Loucy (cell line): ENCODE measurements at regions not wholly inside any gene's neighbourhood (a gene's known extent, or its start where the extent isn't known, plus 50 kb on each side); places are given as distances from the start of the nearest gene placed in this dataset.
"Not testable (repeated sequence)": the region's sequence is repeated elsewhere in the genome, so short reads cannot be mapped to it uniquely, and the experiment has no call there.

ENCODE experiments used
- H2AFZ ChIP-seq: fragments of 200-600 bp; sonication (generic); 2 replicates; pipeline ENCODE4 v1.6.0; 2016; ENCODE audit warnings: antibody characterized with exemption, mild to moderate bottlenecking, low read length, moderate library complexity
- H3F3A ChIP-seq: fragments of 200-600 bp; 2 replicates; pipeline ENCODE4 v1.6.0; 2016; ENCODE audit warnings: antibody characterized with exemption, low read depth, mild to moderate bottlenecking
- H3K27me3 ChIP-seq: fragments of 200-600 bp; sonication (generic); 2 replicates; pipeline ENCODE4 v1.6.1; 2014; ENCODE audit warnings: low read length, mild to moderate bottlenecking; ENCODE audit not compliant: insufficient read depth, poor library complexity, severe bottlenecking
- H3K36me3 ChIP-seq: fragments of 200-600 bp; sonication (generic); 2 replicates; pipeline ENCODE4 v1.6.1; 2016; ENCODE audit warnings: low read length; ENCODE audit not compliant: insufficient read depth
- H3K4me1 ChIP-seq: fragments of 200-600 bp; sonication (generic); 2 replicates; pipeline ENCODE4 v1.5.1; 2014; ENCODE audit warnings: low read length, mild to moderate bottlenecking; ENCODE audit not compliant: insufficient read depth, poor library complexity, severe bottlenecking
- H3K4me2 ChIP-seq: fragments of 200-600 bp; sonication (generic); 2 replicates; pipeline ENCODE4 v1.6.0; 2014; ENCODE audit warnings: antibody characterized with exemption, low read length, low read depth, mild to moderate bottlenecking; ENCODE audit not compliant: poor library complexity, severe bottlenecking
- H3K4me3 ChIP-seq: fragments of 200-600 bp; sonication (generic); 2 replicates; pipeline ENCODE4 v1.5.1; 2014; ENCODE audit warnings: low read length, mild to moderate bottlenecking, mixed read lengths; ENCODE audit not compliant: poor library complexity, severe bottlenecking
- H3K79me2 ChIP-seq: fragments of 200-600 bp; sonication (generic); 2 replicates; pipeline ENCODE4 v1.6.1; 2014; ENCODE audit warnings: low read length; ENCODE audit not compliant: insufficient read depth
- H3K9ac ChIP-seq: fragments of 200-600 bp; sonication (generic); 2 replicates; pipeline ENCODE4 v1.6.0; 2014; ENCODE audit warnings: mild to moderate bottlenecking, low read depth, low read length, moderate library complexity; ENCODE audit not compliant: poor library complexity, severe bottlenecking
- H3K9me2 ChIP-seq: fragments of 200-600 bp; sonication (generic); replicated peaks from 2 replicates; pipeline ENCODE4 v1.6.1; 2016; ENCODE audit warnings: low read depth, low read length, mixed read lengths
- H3K9me3 ChIP-seq: fragments of 200-600 bp; sonication (generic); 2 replicates; pipeline ENCODE4 v1.6.1; 2014; ENCODE audit warnings: mild to moderate bottlenecking, antibody characterized with exemption, low read length, low read depth; ENCODE audit not compliant: insufficient read depth
- H4K20me1 ChIP-seq: fragments of 200-600 bp; sonication (generic); 2 replicates; pipeline ENCODE4 v1.6.0; 2014; ENCODE audit warnings: antibody characterized with exemption, low read length, mild to moderate bottlenecking; ENCODE audit not compliant: insufficient read depth, poor library complexity, severe bottlenecking
- EZH2phosphoT487 ChIP-seq: fragments of 200-600 bp; IDR thresholded peaks from 2 replicates; pipeline ENCODE4 v1.6.1; 2018; ENCODE audit warnings: antibody characterized with exemption, mild to moderate bottlenecking, moderate library complexity, borderline replicate concordance
- TF ChIP-seq, protein P1 (sequence below): fragments of 200-600 bp; sonication (generic); conservative IDR thresholded peaks from 2 replicates; pipeline ENCODE4 v1.5.1; 2014; ENCODE audit warnings: mild to moderate bottlenecking, antibody characterized with exemption, low read length

DNA sequence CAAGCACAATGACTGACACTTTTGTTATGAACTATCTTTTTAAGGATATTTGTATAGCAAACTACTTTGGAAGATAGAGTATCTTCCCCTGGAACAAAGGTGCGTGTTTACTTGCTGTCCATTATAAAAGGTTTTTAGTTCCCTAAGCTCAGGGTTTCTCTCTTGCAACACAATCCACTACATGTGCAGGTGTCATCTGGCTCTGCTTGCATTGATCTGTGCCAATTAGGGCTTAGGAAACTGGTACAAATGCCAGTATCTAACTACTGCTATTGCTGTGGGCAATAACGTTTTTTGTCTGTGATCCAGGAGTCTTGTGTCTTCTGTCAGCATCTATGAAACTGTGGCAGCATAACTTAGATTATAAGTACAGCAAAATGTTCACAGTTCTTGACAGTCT lies 68.3 kb upstream of the ABCD3 start:
- H2AFZ ChIP-seq = no peak overlapping the region
- H3K27me3 ChIP-seq = no peaks in the 10 kb centered on the region
- H4K20me1 ChIP-seq = no peaks in the 10 kb centered on the region
- H3K9ac ChIP-seq = no peak overlapping the region
- no peaks in the 10 kb centered on the region for H3F3A ChIP-seq
- H3K9me2 ChIP-seq = no peaks in the 10 kb centered on the region
- H3K9me3 ChIP-seq = no peaks in the 10 kb centered on the region
- H3K79me2 ChIP-seq = no peaks in the 10 kb centered on the region
- H3K4me1 ChIP-seq = no peaks in the 10 kb centered on the region
- no peak overlapping the region for H3K4me2 ChIP-seq
- no peak for TF ChIP-seq EZH2phosphoT487
- TF ChIP-seq, protein P1, sequence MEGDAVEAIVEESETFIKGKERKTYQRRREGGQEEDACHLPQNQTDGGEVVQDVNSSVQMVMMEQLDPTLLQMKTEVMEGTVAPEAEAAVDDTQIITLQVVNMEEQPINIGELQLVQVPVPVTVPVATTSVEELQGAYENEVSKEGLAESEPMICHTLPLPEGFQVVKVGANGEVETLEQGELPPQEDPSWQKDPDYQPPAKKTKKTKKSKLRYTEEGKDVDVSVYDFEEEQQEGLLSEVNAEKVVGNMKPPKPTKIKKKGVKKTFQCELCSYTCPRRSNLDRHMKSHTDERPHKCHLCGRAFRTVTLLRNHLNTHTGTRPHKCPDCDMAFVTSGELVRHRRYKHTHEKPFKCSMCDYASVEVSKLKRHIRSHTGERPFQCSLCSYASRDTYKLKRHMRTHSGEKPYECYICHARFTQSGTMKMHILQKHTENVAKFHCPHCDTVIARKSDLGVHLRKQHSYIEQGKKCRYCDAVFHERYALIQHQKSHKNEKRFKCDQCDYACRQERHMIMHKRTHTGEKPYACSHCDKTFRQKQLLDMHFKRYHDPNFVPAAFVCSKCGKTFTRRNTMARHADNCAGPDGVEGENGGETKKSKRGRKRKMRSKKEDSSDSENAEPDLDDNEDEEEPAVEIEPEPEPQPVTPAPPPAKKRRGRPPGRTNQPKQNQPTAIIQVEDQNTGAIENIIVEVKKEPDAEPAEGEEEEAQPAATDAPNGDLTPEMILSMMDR = no peak
- H3K36me3 ChIP-seq = no peaks in the 10 kb centered on the region
- H3K4me3 ChIP-seq = no peak overlapping the region

DNA sequence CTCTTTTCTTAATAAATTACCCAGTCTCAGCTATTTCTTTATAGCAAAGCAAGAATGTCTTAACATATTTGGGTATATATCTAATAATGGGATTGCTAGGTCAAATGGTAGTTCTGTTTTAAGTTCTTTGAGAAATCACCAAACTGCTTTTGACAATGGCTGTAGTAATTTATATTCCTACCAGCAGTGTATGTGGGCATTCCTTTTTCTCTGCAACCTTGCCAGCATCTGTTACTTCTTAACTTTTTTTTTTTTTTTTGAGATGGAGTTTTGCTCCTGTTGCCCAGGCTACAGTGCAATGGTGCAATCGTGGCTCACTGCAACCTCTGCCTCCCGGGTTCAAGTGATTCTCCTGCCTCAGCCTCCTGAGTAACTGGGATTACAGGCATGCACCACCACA lies 69.8 kb upstream of the ABCD3 start:
- H3K36me3 ChIP-seq, H3K9ac ChIP-seq, H2AFZ ChIP-seq, H3K9me3 ChIP-seq, H4K20me1 ChIP-seq, H3K79me2 ChIP-seq, H3F3A ChIP-seq, H3K27me3 ChIP-seq, H3K9me2 ChIP-seq, H3K4me1 ChIP-seq, H3K4me3 ChIP-seq, H3K4me2 ChIP-seq: not testable (repeated sequence)

DNA sequence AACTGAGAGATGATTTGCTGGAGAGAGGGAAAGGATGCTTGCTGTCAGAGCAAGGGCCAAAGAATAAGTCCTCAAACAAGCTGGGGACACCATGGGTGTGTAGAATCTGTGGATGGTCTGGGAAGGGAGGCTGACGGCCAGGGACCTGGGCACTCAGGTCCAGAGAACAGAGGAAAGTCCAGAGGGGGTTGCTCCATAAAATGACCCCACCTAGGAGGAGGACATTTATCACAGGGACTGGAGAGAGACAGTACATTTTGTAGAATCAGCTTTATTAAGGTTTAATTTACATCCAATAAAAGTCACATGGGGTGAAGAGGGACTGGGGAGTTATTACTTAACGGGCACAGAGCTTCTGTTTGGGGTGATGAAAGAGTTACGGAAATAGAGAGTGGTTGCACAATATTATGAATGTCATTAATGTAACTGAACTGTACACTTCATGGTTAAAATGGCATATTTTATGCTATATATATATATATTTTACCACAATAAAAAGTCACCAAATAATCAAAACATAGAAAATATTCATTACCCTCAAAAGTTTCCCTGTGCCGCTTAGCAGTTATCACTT lies 73.0 kb upstream of the ABCD3 start:
- no peak for TF ChIP-seq EZH2phosphoT487
- TF ChIP-seq, protein P1 = no peak
- Histone ChIP-seq H3K9ac (no peak overlapping the region), H3K9me3 (no peaks in the 10 kb centered on the region), H3K4me1 (peaks cover 7% of the 10 kb centered on the region), H3K79me2 (no peaks in the 10 kb centered on the region), H3K4me3 (no peak overlapping the region), H3K36me3 (no peaks in the 10 kb centered on the region), H3K27me3 (no peaks in the 10 kb centered on the region), H4K20me1 (no peaks in the 10 kb centered on the region), H3K4me2 (no peak overlapping the region), H2AFZ (no peak overlapping the region), H3K9me2 (no peaks in the 10 kb centered on the region), H3F3A (no peaks in the 10 kb centered on the region)

DNA sequence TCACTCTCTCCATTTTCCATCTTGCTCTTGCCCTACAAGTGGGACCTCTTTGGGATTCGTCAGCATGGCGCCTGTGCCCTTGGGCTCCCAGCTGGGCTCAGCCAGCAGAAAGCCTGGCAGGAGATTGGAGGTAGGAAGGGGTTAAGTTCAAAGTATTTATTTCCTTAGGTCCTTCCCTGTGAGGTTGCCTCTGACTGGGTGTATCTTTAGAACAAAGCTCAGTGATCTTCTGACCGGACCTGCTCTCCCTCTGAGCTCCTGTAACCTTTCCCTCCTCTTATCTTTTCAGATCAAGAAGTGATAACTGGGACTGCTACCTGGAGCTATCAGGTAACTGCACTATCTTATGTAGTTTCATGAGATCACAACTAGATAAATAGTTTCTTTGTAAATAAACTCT lies 75.8 kb upstream of the ABCD3 start:
- Histone ChIP-seq H3K4me3 (no peak overlapping the region), H3K9me2 (no peaks in the 10 kb centered on the region), H4K20me1 (no peaks in the 10 kb centered on the region), H3K9ac (no peak overlapping the region), H3K36me3 (no peaks in the 10 kb centered on the region), H3F3A (no peaks in the 10 kb centered on the region), H3K4me1 (peaks cover 15% of the 10 kb centered on the region), H3K79me2 (no peaks in the 10 kb centered on the region), H3K27me3 (no peaks in the 10 kb centered on the region), H3K9me3 (no peaks in the 10 kb centered on the region), H2AFZ (0 out of 2 replicates have a peak overlapping the region, but pooled peaks have one; percentile 8), H3K4me2 (no peak overlapping the region)
- TF ChIP-seq EZH2phosphoT487 = no peak
- TF ChIP-seq, protein P1 = no peak
